ENCODE measurements at regions not wholly inside any gene's neighbourhood (a gene's known extent, or its start where the extent isn't known, plus 50 kb on each side); places are given as distances from the start of the nearest gene placed in this dataset.
A peak's percentile ranks its signal among the peaks of the same experiment; 100 is the strongest.
"Not testable (repeated sequence)": the region's sequence is repeated elsewhere in the genome, so short reads cannot be mapped to it uniquely, and the experiment has no call there.

DNA sequence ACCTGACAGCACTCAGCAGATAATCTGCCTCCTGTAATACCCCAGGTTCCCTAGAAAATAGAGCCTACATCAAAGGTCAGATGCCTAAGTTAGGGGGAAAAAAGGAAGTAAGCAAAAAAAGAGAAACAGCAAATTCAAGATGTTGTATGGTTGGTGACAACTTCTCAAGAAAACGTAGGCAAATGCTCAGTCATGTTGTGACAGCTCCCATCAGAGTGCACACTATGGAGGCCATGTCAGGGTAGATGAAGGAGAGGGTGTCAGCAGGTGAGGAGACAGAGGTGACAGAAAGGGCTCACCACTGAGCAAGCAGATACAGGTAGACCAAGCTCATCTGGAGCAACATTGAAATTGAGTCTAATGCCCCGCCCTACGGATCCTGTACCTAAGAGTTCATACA lies 356.8 kb upstream of the BRINP1 start:
- no peak for DNase-seq

GRCh38 chr9:119722384-119722783 lies 353.1 kb upstream of the BRINP1 start:
- DNase-seq, result no peak

- DNase-seq, result no peak
Measured at GRCh38 chr9:119712325-119712724, 343.1 kb upstream of the BRINP1 start.

- no peak for DNase-seq
Measured at GRCh38 chr9:119709431-119709830, 340.2 kb upstream of the BRINP1 start.

DNA sequence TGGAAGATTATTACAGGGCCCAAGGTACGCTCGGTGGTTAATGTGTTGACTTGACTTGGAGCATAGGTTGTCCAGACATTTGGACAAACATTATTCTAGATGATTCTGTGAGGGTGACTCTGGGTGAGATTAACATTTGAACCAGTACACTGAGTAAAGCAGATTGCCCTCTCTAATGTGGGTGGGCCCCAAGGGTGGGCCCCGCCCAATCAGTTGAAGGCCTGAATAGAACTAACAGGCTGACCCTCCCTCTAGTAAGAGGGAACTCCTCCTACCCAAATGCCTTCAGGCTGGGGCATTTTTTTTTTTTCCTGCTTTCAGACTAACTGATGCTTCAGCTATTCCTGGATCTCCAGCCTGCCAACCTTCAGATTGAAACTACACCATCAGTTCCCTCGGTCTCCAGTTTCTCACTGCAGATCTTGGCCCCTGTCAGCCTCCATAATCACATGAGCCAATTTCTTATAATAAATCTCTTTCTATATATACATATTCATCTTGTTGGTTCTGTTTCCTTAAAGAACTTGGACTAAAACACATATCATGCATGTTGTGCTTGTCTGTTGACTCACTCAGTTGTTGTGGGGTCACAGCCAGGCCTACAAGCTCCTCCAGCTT lies 338.1 kb upstream of the BRINP1 start:
- no peak for DNase-seq

DNA sequence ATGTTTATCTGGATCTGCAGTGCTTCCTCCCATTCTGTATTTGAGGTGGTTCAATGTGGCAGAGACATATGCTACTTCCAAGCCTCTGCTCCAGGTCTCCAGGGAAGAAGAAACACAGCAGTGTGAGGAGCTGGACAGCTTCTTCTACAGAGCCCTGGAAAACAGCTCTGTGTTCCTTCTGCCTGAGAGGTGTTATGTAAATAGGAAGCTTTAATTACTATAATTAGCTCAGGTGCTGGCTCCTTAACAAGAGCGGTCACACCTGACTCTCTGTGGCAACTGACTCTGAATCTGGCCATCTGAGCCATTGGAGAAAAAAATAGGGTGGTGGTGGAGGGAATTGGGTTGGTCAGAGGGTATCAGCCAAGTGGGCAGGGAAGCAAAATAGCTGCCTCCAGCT lies 332.4 kb upstream of the BRINP1 start:
- no peak for DNase-seq

GRCh38 chr9:119698535-119698934 lies 329.3 kb upstream of the BRINP1 start:
- no peak for DNase-seq

DNA sequence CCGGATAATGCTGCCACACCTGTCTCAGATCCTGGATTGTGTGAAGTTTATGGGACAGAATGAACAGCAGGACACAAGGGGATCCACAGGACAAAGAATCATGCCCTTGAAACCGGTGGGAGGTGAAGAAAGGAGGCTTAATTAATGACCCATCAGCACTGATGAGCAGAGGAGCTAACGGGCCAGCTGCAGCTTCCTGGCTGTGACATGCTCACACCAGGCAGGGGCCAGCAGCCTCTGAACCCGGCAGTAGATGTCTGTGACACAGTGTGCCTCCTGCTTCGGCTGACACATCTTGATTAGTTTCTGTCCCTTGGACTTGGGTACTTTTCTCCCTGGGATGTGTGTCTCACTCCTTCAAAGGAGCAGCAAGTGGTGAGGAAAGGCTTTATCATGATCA lies 328.8 kb upstream of the BRINP1 start:
- DNase-seq, result no peak

GRCh38 chr9:119689879-119690278 lies 320.6 kb upstream of the BRINP1 start:
- no peak for DNase-seq

GRCh38 chr9:119688547-119688946 lies 319.3 kb upstream of the BRINP1 start:
- DNase-seq, result no peak

GRCh38 chr9:119677811-119678505 lies 308.7 kb upstream of the BRINP1 start:
- DNase-seq, result no peak

GRCh38 chr9:119675951-119676350 lies 306.7 kb upstream of the BRINP1 start:
- no peak for DNase-seq

- DNase-seq, result not testable (repeated sequence)
Measured at GRCh38 chr9:119672763-119673162, 303.5 kb upstream of the BRINP1 start.

GRCh38 chr9:119667916-119668315 lies 298.7 kb upstream of the BRINP1 start:
- no peak for DNase-seq

GRCh38 chr9:119667163-119667562 lies 297.9 kb upstream of the BRINP1 start:
- DNase-seq, result no peak

- no peak for DNase-seq
Measured at GRCh38 chr9:119662329-119662728, 293.1 kb upstream of the BRINP1 start.

- DNase-seq, result no peak
Measured at GRCh38 chr9:119652931-119653330, 283.7 kb upstream of the BRINP1 start.

DNA sequence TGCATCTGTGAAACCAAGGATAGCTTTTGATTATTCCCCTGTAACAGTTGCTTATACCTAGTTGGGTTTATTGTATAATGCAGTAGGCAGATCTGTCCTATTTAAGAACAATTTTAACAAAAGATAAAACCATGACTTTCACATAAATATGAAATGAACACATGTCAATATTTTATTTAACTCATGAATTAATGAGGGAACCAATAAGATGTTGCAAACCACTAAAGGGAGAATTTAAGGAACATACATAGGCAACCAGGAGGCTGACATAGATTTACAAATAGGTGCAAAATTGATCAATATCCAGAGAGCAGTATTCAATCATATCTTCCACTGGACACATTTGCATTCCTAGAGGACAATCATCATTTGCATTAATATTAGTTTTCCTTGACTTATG lies 280.0 kb upstream of the BRINP1 start:
- DNase-seq, result no peak

- DNase-seq, result peak in 1 of 2 experiments; percentile 4
Measured at GRCh38 chr9:119639287-119639955, 270.2 kb upstream of the BRINP1 start.

GRCh38 chr9:119634006-119634405 lies 264.8 kb upstream of the BRINP1 start:
- DNase-seq, result no peak

- no peak for DNase-seq
Measured at GRCh38 chr9:119611565-119611964, 242.3 kb upstream of the BRINP1 start.

DNA sequence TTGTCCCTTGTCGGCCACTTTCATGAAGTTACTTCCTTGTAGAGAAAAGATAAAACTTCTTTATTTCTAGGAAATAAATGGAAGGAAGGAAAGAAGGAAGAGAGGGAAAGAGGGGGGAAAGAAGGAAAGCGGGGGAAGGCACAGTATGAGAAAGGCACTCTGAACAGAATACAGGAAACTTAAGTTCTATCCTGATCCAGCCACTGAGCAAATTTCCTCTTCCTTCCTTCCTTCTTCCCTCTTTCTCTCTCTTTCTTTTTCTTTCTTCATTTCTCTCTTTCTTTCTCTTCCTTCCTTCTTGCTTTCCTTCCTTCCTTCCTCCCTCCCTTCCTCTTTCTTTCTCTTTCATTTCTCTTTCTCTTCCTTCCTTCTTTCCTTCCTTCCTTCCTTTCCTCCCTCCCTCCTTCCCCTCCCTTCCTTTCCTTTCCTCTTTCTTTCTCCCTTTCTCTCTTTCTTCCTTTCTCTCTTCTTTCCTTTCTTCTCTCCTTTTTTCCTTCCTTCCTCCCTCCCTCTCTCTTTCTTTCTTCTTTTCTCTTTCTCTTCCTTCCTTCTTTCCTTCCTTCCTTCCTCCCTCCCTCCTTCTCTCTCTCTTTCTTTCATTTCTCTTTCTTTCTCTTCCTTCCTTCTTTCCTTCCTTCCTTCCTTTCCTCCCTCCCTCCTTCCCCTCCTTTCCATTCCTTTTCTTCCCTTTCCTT lies 240.2 kb upstream of the BRINP1 start:
- no peak for DNase-seq

DNA sequence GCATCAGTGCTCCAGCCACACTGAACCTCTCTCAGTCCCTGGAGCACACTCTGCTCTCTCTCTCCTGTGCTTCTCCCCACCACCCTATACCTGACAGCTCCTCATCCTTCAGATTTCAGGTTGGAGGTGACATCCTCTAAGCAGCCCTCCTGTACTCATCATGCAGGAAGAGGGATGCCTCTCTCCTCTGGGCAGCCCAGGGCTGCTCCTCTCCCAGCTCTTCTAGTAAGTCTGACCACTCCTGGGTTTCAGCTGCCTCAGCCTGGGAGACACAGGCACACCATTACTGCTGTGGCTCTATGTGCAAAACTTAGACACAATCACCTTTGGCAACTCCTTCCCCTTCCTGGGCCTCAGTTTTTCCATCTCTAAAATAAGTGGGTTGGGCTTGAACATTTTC lies 232.4 kb upstream of the BRINP1 start:
- no peak for DNase-seq

GRCh38 chr9:119597499-119597898 lies 228.3 kb upstream of the BRINP1 start:
- no peak for DNase-seq

Measured in Kasumi-1 (cell line).